DMS53 (cell line): ENCODE measurements at regions not wholly inside any gene's neighbourhood (a gene's known extent, or its start where the extent isn't known, plus 50 kb on each side); places are given as distances from the start of the nearest gene placed in this dataset.
"Not testable (repeated sequence)": the region's sequence is repeated elsewhere in the genome, so short reads cannot be mapped to it uniquely, and the experiment has no call there.

ENCODE experiments used
- DNase-seq: peaks from one replicate; lab custom pipeline; 2025; lab: John Stamatoyannopoulos, UW

DNA sequence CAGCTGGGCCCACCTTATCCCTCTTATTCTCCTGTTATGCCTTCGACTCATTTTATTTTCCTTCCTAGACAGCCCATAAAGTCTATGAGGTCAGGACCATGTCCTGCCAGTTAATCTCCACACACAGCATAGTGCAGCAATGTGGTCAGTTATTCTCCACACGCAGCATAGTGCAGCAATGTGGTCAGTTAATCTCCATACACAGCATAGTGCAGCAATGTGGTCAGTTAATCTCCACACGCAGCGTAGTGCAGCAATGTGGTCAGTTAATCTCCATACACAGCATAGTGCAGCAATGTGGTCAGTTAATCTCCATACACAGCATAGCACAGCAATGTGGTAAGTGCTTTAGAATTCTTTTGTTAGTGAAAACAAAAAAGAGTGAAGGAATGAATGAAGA is 77.8 kb downstream of the TEX36 start:
- DNase-seq = no peak

- DNase-seq = no peak
These were observed 80.1 kb downstream of the TEX36 start for GRCh38 chr10:125602825-125603224.

GRCh38 chr10:125599194-125599593 is 83.8 kb downstream of the TEX36 start:
- DNase-seq = peak; percentile 45

DNA sequence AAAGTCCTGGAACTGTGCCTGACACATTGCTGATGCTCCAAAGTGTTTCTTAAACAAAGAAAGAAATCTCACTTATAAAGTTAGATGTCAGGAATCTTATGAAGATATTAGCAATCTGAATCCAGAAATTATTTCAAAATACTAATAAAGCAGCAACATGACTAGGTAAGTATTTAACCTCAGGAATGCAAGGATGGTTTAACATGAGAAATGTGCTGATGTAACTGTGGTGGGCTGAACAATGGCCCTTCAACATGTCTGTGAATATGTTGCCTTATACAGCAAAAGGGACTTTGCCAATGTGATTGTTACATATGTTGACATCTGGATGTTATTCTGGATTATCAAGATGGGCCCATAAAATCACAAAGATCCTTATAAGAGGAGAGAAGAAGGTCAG is 87.1 kb downstream of the TEX36 start:
- peak; percentile 23 for DNase-seq

DNA sequence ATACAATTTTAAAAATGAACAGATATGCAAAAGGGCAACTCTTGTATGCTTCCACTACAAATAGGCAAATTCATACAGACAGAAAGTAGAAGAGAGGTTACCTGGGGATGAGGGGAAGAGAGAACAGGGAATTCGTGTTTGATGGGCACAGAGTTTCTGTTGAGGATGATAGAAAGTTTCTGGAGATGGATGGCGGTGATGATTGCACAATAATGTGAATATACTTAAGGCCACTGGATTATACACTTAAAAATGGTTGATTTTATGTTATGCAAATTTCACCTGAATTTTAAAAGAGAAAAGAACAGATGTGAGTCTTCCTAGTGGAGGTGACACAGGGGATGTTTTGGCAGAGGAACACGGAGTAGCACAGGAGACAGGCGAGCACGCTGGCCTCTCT is 89.3 kb downstream of the TEX36 start:
- no peak for DNase-seq

- DNase-seq = no peak
These were observed 90.1 kb downstream of the TEX36 start for GRCh38 chr10:125592897-125593296.

DNA sequence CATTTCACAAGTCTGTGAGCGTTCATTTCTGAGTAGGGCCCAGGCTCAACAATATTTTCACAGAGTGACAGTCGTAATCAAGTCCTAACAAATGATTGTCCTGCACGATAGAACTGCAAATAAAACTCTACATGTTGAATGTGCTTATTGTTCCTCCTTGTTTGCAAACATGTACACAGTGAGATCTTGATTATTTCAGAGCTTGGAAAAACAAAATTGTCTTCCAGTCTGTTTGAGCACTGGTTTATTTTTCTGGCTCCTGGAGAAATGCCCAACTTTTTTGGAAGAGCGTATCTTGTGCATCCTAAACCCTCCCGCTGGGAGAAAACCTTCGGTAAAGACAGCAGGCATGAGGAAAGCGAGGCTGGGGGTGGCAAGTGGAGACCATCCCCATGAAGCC is 91.1 kb downstream of the TEX36 start:
- no peak for DNase-seq

DNA sequence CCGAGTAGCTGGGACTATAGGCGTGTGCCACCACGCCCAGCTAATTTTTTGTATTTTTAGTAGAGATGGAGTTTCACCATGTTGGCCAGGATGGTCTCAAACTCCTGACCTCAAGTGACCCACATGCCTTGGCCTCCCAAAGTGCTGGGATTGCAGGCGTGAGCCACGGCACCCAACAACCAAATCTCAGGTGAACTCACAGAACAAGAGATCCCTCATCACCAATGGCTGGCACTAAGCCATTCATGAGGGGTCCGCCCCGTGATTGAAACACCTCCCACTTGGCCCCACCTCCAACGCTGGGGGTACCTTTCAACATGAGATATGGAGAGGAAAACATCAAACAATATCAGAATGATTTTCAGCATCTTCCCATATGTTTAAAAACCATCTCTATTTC is 94.2 kb downstream of the TEX36 start:
- not testable (repeated sequence) for DNase-seq

DNA sequence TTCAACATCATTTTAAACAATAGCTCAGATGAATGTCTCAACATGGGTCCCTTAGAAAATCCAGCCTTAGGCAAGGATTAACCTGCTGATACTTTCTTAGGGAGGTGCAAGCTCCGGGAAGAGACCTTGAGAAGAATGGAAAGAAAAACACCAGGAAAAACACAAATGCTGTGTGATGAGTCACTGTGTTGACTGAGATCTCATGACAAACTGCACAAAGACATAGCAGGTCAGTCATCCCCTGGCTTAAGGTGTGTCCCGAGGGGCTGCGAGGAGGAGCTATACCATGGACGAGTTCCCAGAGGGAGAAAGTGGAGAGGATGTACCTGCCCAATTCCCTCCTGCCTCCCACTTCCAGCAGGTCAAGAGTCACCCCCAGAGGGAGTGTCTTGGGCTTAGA is 98.0 kb downstream of the TEX36 start:
- peak; percentile 77 for DNase-seq

DNA sequence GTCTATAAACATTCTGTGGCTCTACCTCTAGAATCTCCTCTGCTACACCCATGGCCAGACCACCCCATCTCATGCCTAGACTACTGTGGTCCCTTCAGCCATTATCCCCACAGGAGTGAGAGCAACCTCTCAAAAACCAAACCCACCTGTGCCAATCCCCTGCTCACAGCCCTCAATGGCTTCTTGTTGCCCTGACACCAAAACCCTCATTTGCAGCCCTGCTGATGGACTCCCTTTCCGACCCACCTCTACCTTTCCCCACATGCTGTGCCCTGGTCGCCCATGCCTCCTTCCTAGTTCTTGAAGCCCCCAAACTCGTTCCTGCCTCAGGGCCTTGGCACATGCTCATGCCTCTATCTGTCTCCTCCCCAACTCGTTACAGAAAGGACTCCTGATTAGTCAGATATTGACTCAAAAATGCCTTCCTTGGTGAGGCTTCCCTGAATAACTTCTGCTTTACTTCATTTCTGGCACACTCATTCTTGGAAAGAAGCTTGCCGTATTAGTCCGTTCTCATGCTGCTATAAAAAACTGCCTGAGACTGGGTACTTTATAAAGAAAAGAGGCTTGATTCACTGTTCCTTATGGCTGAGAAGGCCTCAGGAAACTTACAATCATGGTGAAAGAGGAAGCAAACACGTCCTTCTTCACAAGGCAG is 104.2 kb downstream of the TEX36 start:
- DNase-seq = no peak

DNA sequence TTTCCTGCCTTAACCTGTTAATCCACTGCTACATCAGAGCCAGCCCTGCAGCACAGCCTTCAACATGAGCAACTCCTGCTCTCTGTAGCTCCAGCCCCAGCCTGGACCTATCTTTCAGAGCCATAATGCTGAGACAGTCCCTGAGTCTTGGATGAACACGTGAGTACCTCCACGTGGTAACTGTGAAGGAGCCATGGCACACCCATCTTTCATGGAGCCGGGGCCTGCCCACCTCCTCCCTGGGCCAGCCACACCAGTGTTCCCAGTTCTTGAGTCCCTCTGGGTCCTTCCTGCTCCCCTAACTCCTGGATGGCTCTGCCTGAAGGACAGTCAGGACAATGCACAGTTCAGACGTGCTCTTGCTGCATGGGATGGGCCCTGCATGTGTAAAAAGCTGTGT is 107.1 kb downstream of the TEX36 start:
- peak; percentile 14 for DNase-seq

DNA sequence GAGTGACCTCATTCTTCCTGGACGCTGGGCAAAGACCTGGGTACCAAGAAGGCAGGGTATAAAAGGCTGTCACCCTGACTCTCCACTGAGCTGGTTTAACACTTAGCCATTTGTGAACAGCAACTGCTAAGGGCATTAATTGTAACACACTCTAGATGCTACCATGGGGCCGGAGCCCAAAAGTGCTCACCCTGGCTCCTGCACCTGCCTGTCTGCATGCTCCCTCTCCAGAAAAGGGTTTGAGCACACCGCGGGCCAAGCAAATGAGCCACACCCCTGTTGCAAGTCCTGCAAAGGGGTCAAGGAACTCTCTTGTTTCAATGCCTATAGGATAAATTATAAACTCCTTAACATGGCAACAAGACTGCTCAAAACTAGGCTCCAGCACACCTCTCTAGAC is 114.8 kb downstream of the TEX36 start:
- no peak for DNase-seq

- DNase-seq = no peak
These were observed 115.4 kb downstream of the TEX36 start for GRCh38 chr10:125567529-125567928.

GRCh38 chr10:125565046-125565445 is 117.9 kb downstream of the TEX36 start:
- DNase-seq = no peak

GRCh38 chr10:125564570-125564969 is 118.4 kb downstream of the TEX36 start:
- DNase-seq = no peak

GRCh38 chr10:125562737-125563136 is 120.2 kb downstream of the TEX36 start:
- DNase-seq = peak; percentile 8

DNA sequence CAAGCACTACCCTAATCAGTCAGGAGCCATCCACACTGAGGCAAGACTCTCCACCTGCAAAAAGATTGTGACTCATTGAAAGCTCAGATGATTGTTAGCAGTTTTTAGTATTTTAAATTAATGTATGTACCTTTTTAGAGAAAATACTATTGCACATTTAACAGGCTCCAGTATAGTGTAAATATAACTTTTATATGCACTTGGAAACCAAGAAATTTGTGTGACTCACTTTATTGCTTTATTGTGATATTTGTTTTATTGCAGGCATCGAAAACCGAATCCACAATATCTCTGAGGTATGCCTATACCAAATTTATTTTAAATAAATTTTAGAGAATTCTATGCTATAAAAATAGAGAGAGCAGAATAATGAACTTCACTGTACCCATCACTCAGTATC is 122.0 kb downstream of the TEX36 start:
- no peak for DNase-seq

DNA sequence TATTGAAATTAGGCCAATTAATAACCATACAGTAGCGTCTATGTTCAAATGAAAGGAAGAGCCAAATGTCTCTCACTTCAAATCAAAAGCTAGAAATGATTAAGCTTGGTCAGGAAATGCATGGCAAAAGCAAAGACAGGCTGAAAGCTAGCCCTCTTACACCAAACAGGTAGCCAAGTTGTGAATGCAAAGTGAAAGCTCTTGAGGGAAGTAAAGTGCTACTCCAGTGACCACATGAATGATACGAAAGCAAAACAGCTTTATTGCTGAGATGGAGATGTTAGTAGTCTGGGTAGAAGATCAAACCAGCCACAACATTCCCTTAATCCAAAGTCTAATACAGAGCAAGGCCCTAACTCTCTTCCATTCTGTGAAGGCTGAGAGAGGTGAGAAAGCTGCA is 123.8 kb downstream of the TEX36 start:
- peak; percentile 57 for DNase-seq

DNA sequence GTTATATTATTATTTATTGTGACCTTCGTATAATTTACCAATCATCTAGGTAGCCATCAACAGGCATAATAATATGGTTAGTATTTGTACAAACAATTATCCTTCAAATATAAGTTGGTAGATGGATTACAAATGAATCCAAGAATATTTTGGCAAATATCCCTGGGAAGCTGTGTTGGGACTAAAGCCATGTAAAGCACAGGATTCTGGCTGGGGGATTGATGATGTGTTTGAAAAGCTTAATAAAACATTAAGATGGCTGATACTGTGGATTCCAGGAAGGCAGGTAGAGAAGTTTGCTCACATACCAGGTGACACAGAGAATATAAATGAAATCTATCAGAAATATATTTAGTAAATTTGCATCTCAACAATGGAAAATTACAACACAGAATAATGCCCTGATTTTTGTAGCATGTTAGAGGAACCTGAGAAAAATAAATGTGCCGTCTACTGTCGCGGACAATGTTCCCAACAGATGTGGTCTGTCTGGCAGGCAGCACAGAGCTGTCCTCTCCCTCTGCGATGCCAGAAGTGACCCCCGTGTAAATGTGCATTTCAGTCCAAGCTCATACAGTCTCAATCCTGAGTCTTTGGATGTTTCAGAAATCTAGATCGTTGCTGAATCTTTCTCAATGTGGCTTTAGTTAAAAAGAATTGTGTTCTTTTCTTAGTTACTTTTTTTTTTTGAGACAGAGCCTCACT is 125.0 kb downstream of the TEX36 start:
- no peak for DNase-seq

DNA sequence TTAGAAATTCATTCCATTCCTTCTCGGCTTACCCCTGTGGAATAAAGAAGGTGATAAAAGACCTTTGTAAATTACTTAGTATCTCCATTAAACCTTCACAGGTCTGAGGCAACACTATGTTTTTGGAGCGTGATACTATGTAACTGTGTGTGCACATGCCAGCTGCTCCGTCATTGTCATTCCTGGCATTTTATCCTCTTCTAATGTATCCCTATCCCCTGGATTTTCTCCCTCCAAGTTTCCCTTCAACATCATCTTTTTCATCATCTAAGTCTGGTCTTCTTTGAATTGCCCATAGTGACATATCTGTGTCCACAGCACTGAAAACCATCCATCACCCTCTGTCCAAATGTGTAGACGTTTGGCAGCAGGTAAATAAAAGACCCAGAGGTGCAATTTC is 125.7 kb downstream of the TEX36 start:
- DNase-seq = no peak

DNA sequence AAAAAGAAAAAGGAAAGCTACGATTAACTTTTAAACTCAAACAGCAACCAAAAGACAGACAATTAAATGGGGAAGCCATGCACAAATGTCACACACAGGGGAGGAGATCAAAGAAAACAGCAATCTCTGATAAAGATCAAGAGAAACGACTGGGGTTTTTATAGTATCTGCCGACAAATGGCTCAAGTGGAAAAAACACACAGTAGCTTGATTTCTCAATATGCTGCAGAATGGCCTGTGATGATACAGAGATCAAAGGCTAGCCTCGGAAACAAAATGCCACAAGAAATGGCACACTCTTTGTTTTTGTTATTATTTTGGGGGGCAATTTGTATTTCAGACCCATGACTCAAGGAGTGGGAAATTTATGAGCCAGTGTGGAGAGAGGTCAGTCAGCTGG is 126.1 kb downstream of the TEX36 start:
- DNase-seq = no peak

DNA sequence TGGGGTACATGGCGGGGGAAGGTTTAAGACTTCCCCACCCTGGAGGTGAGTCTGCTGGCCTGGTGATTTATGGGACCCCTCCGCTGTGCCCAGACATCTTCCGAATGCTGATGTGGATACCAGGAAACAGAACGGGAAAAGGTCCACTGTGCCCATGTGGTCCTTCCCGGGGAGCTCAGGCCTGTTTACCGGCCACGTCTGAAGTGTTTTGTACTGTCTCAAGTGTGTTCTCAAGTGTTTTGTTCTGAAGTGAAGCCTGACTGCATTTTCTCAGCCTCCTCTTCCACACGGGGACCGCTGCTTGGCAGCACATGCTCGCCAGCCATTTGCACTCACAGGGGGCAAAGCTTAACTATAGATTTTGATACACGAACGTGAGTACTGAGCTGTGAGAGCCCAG is 127.2 kb downstream of the TEX36 start:
- peak; percentile 25 for DNase-seq

DNA sequence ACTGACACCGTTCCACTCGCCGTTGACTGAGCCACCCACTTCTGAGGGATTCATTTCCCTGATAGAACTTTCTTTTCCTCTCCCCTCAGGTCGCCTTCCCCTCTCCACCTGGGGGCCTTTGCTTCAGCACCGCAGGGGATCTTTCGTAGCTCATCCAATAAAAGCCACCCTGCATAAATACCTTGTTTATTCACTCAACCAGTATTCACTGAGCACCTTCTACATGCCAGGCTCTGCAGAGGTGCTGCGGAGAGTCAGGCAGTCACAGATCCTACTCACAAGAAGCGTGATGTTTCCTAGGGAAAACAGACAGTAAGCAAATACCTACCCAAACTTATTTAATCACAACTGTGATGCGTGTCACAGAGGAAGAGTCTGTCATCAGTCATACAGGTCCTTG is 127.7 kb downstream of the TEX36 start:
- DNase-seq = no peak

GRCh38 chr10:125554753-125555152 is 128.2 kb downstream of the TEX36 start:
- DNase-seq = no peak
